RWPE1 (cell line): ENCODE measurements at regions not wholly inside any gene's neighbourhood (a gene's known extent, or its start where the extent isn't known, plus 50 kb on each side); places are given as distances from the start of the nearest gene placed in this dataset.

Source experiments
- CTCF ChIA-PET: fragments of 350-600 bp; sonication (Branson Sonifier 250); formaldehyde crosslinking; extraction: SDS; loops from one replicate; lab custom pipeline; 2021; lab: Yijun Ruan, JAX
- POLR2A ChIA-PET: fragments of 400-600 bp; formaldehyde crosslinking; extraction: SDS; loops from one replicate; lab custom pipeline; 2020; ENCODE audit warnings: antibody characterized with exemption; ENCODE audit not compliant: low non-redundant PET; lab: Yijun Ruan, JAX
- DNase-seq: peaks from one replicate; pipeline ENCODE4 v3.0.0; 2012; ENCODE audit warnings: low spot score
- H3K27ac ChIP-seq: fragments of 450-650 bp; 2 replicates; pipeline ENCODE4 v1.5.1; 2017
- TF ChIP-seq, protein P1 (sequence below): fragments of 450-650 bp; conservative IDR thresholded peaks from 2 replicates; pipeline ENCODE4 v1.5.1; 2017; ENCODE audit warnings: low read depth, mild to moderate bottlenecking

DNA sequence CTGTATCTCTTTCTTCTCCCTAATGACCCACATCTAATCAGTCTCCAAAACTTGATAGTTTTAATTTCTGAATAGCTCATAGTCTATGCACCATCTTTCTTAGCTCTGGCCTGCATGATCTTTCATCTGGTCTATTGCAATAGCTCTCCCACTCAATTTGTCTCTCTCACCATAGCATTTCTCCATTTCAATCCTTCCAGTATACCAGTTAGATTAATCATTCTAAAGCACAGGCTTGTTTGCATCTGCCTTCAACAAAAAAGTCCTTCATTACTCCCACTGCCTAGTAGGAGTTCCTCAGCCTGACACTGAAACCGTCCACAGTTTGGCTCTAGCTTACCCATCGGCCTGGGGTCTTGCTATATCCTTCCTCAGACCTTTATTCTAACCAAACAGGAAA lies 344.9 kb downstream of the ENC1 start:
- no peak for DNase-seq
- H3K27ac ChIP-seq, result no peak overlapping the region
- ChIA-PET CTCF (interaction anchor here (0.7 to 1.5 kb wide), 2 partner anchors 10 to 11 kb away, joined by 3 read pairs; no protein-coding TSS in a partner anchor), POLR2A (no interaction called here)
- TF ChIP-seq, protein P1, sequence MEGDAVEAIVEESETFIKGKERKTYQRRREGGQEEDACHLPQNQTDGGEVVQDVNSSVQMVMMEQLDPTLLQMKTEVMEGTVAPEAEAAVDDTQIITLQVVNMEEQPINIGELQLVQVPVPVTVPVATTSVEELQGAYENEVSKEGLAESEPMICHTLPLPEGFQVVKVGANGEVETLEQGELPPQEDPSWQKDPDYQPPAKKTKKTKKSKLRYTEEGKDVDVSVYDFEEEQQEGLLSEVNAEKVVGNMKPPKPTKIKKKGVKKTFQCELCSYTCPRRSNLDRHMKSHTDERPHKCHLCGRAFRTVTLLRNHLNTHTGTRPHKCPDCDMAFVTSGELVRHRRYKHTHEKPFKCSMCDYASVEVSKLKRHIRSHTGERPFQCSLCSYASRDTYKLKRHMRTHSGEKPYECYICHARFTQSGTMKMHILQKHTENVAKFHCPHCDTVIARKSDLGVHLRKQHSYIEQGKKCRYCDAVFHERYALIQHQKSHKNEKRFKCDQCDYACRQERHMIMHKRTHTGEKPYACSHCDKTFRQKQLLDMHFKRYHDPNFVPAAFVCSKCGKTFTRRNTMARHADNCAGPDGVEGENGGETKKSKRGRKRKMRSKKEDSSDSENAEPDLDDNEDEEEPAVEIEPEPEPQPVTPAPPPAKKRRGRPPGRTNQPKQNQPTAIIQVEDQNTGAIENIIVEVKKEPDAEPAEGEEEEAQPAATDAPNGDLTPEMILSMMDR, result no peak

DNA sequence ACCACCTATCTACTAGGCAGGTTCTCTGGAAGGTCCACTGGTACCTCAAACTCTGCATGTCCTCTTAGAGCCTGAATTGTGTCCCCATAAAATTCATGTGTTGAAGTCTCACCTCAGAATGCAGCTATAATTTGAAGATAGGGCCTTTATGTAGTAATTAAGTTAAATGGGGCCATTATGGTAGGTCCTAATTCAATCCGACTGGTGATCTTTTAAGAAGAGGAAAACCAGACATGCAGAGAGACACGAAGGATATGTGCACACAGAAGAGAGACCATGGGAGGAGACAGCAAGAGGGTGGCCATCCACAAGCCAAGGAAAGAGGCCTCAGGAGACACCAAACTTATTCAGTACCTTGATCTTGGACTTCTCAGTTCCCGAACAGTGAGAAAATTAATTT lies 345.4 kb downstream of the ENC1 start:
- no peak for DNase-seq
- TF ChIP-seq, protein P1, result no peak
- no peak overlapping the region for H3K27ac ChIP-seq
- ChIA-PET CTCF (interaction anchor here (0.5 to 1.5 kb wide), 3 partner anchors 9 to 12 kb away, joined by 3 to 8 read pairs (median 3); no protein-coding TSS in a partner anchor), POLR2A (no interaction called here)

DNA sequence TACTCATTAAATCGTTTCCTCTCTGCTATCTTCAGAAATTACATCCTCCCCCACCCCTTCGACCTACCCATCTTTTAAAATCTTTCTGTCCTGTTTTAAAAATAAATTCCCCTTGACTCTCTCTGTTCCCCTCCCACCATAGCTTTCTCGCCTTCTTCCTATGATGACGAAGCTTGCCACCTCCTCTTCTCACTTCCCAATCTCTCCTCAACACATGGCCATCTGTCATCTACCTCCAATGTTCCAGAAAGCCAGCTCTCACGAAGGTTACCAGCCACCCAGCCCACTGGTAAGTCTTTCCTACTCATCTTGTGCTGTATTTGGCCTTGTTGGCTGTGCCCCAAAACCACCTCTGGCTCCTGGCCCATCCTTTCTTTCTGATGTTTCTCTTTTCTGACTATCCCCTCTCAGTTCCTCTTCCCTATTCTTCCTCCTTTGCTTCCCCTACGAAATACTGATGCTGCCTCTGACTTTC lies 346.3 kb downstream of the ENC1 start:
- TF ChIP-seq, protein P1, result no peak
- ChIA-PET POLR2A (no interaction called here), CTCF (interaction anchor here (0.5 to 0.7 kb wide), 2 partner anchors 8 to 345 kb away, joined by 3 to 8 read pairs; no protein-coding TSS in a partner anchor)
- no peak overlapping the region for H3K27ac ChIP-seq
- no peak for DNase-seq

DNA sequence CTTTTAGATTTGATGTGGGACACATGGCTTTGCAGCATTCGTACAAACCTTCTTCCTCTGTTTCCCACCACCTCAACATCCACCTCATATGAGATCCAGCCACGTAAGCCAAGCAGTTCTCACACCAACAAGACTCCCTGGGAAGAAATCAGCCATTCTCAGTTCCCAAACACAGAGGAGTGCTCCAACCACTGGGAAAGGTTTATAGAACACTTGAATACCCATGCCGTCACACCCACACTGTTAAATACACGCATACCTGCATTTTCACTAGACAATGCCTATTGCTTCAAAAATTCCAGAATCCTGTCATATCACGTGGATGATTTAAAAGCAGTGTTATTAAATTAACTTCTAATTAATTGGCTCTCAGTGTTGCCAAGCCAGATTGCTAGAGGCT lies 347.3 kb downstream of the ENC1 start:
- CTCF ChIA-PET, result interaction anchor here (0.6 kb wide), 3 partner anchors 10 to 347 kb away, joined by 3 read pairs; partner anchors contain the start of gene ENC1
- POLR2A ChIA-PET, result no interaction called here
- TF ChIP-seq, protein P1, result no peak
- no peak overlapping the region for H3K27ac ChIP-seq
- DNase-seq, result no peak

DNA sequence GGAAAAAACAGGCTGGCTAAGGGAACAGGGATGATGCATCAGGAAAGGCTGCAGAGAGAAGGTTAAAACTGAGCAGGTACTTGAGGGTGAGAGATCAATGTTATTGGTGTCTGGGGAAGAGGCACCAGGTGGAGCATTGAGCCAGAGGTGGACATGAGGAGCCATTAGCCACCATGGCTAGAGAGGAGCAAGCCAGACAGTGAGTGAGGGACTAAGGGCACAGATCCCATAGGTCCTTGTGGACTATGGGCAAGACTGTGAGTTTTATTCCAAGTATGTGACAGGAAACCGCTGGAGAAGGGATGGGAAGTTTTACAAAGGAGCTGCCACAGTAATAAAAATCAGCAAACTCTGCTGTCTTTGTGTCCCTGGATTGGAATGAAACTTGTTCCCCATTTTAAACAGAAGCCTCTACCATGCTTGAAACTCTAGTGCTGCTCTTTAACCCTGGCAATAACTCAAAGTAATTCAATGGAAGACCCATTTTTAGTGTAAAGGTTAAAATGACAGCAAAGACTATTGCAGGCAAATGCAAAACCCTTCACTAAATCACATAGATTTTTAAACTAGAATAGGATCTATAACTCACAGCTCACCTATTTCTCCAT lies 349.8 kb downstream of the ENC1 start:
- ChIA-PET POLR2A (no interaction called here), CTCF (interaction anchor here (0.6 kb wide), 1 partner anchor 346 kb away, joined by 6 read pairs; no protein-coding TSS in a partner anchor)
- no peak overlapping the region for H3K27ac ChIP-seq
- DNase-seq, result no peak
- TF ChIP-seq, protein P1, result no peak

DNA sequence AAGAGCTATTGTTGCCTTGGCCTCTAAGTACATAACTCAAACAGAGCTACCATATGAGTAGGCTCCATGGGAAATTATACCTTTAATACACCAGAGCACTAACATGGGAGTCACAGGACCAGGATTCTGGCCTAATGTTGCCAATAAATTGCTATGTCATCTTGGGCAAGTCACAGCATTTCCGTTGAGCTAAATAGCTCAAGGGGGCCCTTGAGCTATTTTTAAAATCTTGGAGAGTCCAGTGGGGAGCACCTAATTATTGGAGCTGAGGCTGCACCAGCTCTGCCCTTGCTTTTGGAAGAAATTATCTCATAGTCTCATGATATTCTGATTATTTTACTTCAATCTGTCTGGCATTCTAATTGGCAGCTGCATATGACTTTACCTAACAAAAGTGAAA lies 350.8 kb downstream of the ENC1 start:
- POLR2A ChIA-PET, result no interaction called here
- CTCF ChIA-PET, result interaction anchor here (0.6 kb wide), 1 partner anchor 347 kb away, joined by 5 read pairs; no protein-coding TSS in a partner anchor
- TF ChIP-seq, protein P1, result no peak
- no peak overlapping the region for H3K27ac ChIP-seq
- DNase-seq, result no peak
